Epithelial cell of esophagus (primary cell): ENCODE measurements at regions not wholly inside any gene's neighbourhood (a gene's known extent, or its start where the extent isn't known, plus 50 kb on each side); places are given as distances from the start of the nearest gene placed in this dataset.
A peak's percentile ranks its signal among the peaks of the same experiment; 100 is the strongest.
"Not testable (repeated sequence)": the region's sequence is repeated elsewhere in the genome, so short reads cannot be mapped to it uniquely, and the experiment has no call there.

ENCODE experiments used
- DNase-seq: peaks from one replicate; pipeline ENCODE4 v3.0.0; 2010; ENCODE audit warnings: low read depth
- H3K4me3 ChIP-seq: 2 replicates; pipeline ENCODE4 v1.5.1; 2011; ENCODE audit warnings: mild to moderate bottlenecking, low read length, control low read depth
- TF ChIP-seq, protein P1 (sequence below): IDR thresholded peaks from 2 replicates; pipeline ENCODE4 v1.5.1; 2011; ENCODE audit warnings: low read depth, mild to moderate bottlenecking, low read length, control low read depth, inconsistent platforms; ENCODE audit not compliant: insufficient read depth; ENCODE audit errors: missing control alignments

DNA sequence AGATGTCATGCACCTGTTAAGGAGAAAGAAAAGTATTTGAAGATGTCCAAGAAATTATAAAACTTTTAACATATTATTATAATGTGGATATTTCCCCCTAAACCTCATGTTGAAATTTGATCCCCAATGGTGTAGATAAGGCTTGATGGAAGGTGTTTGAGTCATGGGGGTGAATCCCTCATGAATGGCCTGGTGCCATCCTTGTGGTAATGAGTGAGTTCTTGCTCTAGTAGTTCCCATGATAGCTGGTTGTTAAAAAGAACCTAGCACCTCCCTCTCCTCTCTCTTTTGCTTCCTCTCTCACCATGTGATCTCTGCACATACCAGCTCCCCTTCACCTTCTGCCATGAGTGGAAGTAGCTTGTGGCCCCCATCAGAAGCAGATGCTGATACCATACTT lies 176.6 kb upstream of the NR3C2 start:
- TF ChIP-seq, protein P1, sequence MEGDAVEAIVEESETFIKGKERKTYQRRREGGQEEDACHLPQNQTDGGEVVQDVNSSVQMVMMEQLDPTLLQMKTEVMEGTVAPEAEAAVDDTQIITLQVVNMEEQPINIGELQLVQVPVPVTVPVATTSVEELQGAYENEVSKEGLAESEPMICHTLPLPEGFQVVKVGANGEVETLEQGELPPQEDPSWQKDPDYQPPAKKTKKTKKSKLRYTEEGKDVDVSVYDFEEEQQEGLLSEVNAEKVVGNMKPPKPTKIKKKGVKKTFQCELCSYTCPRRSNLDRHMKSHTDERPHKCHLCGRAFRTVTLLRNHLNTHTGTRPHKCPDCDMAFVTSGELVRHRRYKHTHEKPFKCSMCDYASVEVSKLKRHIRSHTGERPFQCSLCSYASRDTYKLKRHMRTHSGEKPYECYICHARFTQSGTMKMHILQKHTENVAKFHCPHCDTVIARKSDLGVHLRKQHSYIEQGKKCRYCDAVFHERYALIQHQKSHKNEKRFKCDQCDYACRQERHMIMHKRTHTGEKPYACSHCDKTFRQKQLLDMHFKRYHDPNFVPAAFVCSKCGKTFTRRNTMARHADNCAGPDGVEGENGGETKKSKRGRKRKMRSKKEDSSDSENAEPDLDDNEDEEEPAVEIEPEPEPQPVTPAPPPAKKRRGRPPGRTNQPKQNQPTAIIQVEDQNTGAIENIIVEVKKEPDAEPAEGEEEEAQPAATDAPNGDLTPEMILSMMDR: no peak
- no peak overlapping the region for H3K4me3 ChIP-seq
- DNase-seq: no peak

DNA sequence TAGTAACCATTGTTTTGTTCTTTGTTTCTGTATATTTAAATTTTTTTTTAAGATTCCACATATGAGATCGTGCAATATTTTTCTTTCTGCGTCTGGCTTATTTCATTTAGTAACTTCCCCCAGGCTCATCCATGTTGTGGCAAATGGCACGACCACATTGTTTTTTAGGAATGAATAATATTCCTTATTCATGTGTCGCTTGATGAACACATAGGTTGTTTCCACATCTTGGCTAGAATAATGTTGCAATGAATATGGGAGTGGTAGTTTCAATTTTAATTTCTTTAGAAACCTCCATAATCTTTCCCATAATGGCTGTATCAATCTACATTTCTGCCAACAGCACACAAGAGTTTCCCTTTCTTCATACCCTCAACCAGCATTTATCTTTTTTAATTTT lies 166.8 kb upstream of the NR3C2 start:
- DNase-seq: no peak
- H3K4me3 ChIP-seq: no peak overlapping the region
- TF ChIP-seq, protein P1: no peak

DNA sequence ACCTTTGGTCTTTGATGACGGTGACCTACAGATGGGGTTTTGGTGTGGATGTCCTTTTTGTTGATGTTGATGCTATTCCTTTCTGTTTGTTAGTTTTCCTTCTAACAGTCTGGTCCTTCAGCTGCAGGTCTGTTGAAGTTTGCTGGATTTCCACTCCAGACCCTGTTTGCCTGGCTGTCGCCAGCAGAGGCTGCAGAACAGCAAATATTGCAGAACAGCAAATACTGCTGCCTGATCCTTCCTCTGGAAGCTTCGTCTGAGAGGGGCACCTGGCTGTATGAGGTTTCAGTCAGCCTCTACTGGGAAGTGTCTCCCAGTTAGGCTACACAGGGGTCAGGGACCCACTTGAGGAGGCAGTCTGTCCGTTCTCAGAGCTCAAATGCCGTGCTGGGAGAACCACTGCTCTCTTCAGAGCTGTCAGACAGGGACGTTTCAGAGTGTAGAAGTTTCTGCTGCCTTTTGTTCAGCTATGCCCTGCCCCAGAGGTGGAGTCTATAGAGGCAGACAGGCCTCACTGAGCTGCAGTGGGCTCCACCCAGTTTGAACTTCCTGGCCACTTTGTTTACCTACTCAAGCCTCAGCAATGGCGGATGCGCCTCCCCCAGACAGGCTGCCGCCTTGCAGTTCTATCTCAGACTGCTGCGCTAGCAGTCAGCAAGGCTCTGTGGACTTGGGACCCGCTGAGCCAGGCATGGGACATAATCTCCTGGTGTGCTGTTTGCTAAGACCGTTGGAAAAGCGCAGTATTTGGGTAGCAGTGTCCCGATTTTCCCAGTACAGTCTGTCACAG lies 156.4 kb upstream of the NR3C2 start:
- H3K4me3 ChIP-seq, DNase-seq: not testable (repeated sequence)

DNA sequence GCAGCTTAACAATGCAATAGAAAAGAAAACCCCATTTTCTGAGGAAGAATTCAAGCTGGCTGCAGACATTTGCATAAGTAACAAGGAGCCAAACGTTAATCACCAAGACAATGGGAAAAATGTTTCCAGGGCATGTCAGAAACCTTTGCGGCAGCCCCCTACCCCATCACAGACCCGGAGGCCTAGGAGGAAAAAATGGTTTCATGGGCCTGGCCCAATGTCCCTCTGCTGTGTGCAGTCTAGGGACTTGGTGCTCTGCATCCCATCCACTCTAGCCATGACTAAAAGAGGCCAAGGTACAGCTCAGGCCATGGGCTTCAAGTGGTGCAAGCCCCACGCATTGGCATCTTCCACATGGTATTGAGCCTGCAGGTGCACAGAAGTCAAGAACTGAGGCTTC lies 147.0 kb upstream of the NR3C2 start:
- no peak overlapping the region for H3K4me3 ChIP-seq
- TF ChIP-seq, protein P1: no peak
- no peak for DNase-seq

DNA sequence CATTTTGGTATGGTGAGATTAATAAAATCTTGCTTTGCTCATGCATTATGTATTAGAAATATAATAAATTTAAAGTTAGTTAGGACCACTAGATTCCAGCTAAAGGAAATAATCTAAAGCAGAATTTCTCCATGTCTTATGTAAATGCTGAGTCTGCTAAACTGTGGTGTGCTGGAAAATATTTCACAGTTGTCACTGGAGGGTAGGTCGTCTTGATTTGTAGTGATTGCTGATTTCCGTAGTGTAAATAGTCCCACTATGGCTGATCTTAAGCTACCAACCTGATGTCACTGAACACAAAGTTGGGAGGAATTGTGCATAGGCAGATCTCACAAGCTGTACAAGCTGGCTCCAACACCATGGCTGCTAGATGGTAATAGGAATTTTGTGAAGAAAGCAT lies 133.4 kb upstream of the NR3C2 start:
- TF ChIP-seq, protein P1: no peak
- no peak for DNase-seq
- no peak overlapping the region for H3K4me3 ChIP-seq

DNA sequence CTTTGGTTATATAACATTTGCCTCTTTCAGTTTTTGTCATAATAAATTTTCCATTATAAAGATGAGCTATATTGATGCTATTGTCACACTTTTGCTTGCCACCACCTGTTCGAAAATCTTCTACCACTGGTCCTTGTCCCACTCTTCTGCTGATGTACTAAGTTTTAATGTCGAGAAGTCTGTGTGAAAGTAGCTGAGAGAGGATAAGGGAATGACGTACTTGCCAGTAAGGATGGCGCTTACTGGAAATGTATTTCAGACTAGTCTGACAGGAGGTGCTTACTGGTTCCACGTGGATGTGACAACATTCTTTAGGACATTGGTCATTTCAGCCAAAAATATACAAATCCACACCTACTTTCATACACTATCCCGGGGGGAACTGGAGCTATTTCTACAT lies 132.7 kb upstream of the NR3C2 start:
- H3K4me3 ChIP-seq: no peak overlapping the region
- TF ChIP-seq, protein P1: no peak
- no peak for DNase-seq

DNA sequence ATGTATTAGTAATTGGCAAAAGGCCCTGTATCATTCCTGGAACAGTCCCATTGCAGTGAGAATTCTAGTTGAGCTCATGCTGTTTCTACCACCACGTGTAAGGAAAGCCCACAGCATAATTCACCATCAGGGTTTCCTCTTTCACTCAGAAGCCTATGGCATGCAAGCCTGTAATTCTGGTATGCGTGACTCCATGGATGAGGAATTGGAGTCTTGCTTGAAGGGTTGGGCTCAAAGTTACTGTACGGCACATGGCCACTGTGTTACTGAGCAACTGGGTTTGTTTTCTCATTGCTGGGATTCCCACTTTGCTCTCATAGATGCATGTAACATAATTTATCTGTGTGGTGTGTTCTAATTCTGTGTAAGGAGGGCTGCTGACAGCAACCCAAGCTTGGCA lies 132.3 kb upstream of the NR3C2 start:
- no peak overlapping the region for H3K4me3 ChIP-seq
- TF ChIP-seq, protein P1: no peak
- DNase-seq: peak; percentile 10
